ENCODE measurements at regions not wholly inside any gene's neighbourhood (a gene's known extent, or its start where the extent isn't known, plus 50 kb on each side); places are given as distances from the start of the nearest gene placed in this dataset.

DNA sequence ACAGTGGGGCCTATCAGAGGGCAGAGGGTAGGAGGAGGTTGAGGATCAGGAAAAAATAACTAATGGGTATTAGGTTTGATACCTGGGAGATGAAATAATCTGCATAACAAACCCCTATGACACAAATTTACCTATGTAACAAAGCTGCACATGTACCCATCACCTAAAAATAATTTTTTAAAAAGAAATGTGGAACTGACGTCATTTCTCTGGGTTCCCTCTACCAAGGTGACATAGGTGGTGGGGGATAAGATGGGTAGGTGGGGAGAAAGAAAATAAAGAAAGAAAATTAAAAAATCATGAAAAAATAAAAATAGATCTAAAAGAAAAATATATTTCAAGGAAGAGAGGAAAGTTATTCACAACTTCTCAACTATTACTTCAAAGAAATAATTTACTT is 153.1 kb upstream of the SORCS1 start:
- DNase-seq (ENCODE audit: low spot score in 2 of 2): no peak
- Histone ChIP-seq H3K4me3 (no peak overlapping the region), H3K4me1 (no peaks in the 10 kb centered on the region), H3K9me3 (no peaks in the 10 kb centered on the region), H3K36me3 (no peaks in the 10 kb centered on the region), H3K27me3 (no peaks in the 10 kb centered on the region), H3K27ac (no peak overlapping the region)
- TF ChIP-seq POLR2A (IDR thresholded peaks at IDR 0.05) (no peak), EP300 (IDR thresholded peaks at IDR 0.05) (no peak)
- TF ChIP-seq, protein P1, sequence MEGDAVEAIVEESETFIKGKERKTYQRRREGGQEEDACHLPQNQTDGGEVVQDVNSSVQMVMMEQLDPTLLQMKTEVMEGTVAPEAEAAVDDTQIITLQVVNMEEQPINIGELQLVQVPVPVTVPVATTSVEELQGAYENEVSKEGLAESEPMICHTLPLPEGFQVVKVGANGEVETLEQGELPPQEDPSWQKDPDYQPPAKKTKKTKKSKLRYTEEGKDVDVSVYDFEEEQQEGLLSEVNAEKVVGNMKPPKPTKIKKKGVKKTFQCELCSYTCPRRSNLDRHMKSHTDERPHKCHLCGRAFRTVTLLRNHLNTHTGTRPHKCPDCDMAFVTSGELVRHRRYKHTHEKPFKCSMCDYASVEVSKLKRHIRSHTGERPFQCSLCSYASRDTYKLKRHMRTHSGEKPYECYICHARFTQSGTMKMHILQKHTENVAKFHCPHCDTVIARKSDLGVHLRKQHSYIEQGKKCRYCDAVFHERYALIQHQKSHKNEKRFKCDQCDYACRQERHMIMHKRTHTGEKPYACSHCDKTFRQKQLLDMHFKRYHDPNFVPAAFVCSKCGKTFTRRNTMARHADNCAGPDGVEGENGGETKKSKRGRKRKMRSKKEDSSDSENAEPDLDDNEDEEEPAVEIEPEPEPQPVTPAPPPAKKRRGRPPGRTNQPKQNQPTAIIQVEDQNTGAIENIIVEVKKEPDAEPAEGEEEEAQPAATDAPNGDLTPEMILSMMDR (IDR thresholded peaks at IDR 0.05): no peak
- 86 to 90% methylated on average over 1 of the region's 1 CpG for WGBS, 2 donors

DNA sequence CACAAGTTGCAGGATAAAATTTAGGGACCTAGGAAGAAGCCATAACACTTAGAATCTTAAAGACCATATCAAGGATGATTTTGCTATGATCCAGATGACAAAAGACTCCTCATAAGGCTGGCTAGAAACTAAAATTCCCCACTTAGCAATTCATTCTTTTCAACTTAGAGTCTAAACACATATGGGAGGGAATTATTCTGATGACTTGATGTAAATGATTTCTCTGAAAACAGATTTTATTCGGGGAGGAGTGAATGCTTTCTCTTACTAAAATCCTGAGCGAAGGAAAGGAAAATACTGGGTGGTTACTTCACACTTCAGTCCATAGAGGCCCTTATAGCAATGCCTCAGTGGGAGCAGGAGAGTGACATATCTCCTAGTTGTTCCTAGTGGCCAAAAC is 138.7 kb upstream of the SORCS1 start:
- H3K27ac ChIP-seq: no peak overlapping the region
- H3K4me1 ChIP-seq: no peaks in the 10 kb centered on the region
- DNase-seq (ENCODE audit: low spot score in 2 of 2): no peak
- H3K4me3 ChIP-seq: no peak overlapping the region
- 54 to 76% methylated on average over 2 of the region's 2 CpGs for WGBS, 2 donors
- H3K27me3 ChIP-seq: no peaks in the 10 kb centered on the region
- no peaks in the 10 kb centered on the region for H3K9me3 ChIP-seq
- no peaks in the 10 kb centered on the region for H3K36me3 ChIP-seq
- TF ChIP-seq POLR2A (IDR thresholded peaks at IDR 0.05): no peak
- no peak for TF ChIP-seq EP300 (IDR thresholded peaks at IDR 0.05)
- TF ChIP-seq, protein P1 (IDR thresholded peaks at IDR 0.05): no peak

DNA sequence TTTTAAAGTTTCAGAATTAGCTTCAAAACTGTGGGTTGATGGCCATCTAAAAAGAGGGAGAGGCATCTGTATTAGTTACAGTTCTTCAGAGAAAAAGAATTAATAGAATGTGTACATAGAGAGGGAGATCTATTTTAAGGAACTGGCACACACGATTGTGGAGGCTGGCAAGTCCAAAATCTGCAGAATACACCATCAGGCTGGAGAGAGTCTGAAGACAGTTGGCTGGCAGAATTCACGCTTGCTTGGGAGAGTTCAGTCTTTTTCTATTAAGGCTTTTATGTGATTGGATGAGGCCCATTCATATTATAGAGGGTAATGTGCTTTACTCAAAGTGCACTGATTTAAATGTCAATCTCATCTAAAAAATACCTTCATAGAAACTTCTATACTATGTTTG is 135.1 kb upstream of the SORCS1 start:
- 88 to 93% methylated on average over 2 of the region's 2 CpGs for WGBS, 2 donors
- Histone ChIP-seq H3K4me3 (no peak overlapping the region), H3K27me3 (no peaks in the 10 kb centered on the region), H3K9me3 (no peaks in the 10 kb centered on the region), H3K4me1 (no peaks in the 10 kb centered on the region), H3K27ac (no peak overlapping the region), H3K36me3 (no peaks in the 10 kb centered on the region)
- no peak for DNase-seq (ENCODE audit: low spot score in 2 of 2)
- TF ChIP-seq, protein P1 (IDR thresholded peaks at IDR 0.05): no peak
- TF ChIP-seq POLR2A (IDR thresholded peaks at IDR 0.05): no peak

DNA sequence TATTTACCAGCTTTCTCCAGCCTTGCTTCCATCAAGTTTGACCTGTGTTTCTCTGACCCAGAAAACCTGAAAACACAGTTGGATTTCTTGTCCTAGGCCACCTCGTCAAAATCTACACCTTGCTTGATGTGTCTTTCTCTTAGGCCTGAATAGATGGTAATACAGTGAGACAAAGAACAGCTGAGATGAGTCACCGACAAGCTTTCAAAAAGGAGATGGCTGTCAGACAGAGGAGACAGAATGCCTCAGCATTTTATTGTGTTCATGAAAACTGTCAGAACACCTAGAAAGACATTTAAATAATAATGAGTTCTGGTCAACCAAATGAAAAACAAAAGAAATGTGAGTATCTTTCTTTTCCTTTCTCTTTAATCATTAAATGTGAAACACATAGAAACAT is 119.7 kb upstream of the SORCS1 start:
- Histone ChIP-seq H3K36me3 (no peaks in the 10 kb centered on the region), H3K4me3 (no peak overlapping the region), H3K4me1 (no peaks in the 10 kb centered on the region), H3K27ac (no peak overlapping the region), H3K27me3 (no peaks in the 10 kb centered on the region), H3K9me3 (peaks cover 0 to 16% (median 0%) of the 10 kb centered on the region in 4 donors)
- TF ChIP-seq POLR2A (IDR thresholded peaks at IDR 0.05) (no peak), EP300 (IDR thresholded peaks at IDR 0.05) (no peak)
- 81 to 91% methylated on average over 2 of the region's 2 CpGs for WGBS, 2 donors
- DNase-seq (ENCODE audit: low spot score in 2 of 2): no peak

DNA sequence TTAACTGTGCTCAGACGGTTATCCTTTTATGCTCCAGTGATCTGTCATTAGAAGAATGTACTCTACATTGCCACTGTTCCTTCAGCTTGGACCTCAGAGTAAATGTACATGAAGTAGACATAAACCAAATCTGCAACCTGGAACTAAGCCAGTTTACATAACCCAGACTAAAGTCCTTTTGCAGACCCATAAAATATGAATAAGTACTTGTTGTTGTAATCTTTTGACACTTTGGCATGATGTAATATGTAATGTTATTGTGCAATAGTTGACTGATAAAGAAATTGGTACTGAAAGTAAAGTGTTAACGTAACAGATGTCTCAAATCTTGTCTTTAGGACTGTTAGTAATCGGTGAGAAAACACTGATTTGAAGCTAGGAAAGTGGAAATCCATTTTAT is 115.8 kb upstream of the SORCS1 start:
- Histone ChIP-seq H3K4me3 (no peak overlapping the region), H3K4me1 (no peaks in the 10 kb centered on the region), H3K27me3 (no peaks in the 10 kb centered on the region), H3K9me3 (peaks cover 0 to 12% (median 0%) of the 10 kb centered on the region in 4 donors), H3K36me3 (no peaks in the 10 kb centered on the region), H3K27ac (no peak overlapping the region)
- no peak for DNase-seq (ENCODE audit: low spot score in 2 of 2)
- WGBS, 2 donors: 35 to 36% methylated on average over 3 of the region's 3 CpGs
- no peak for TF ChIP-seq EP300 (IDR thresholded peaks at IDR 0.05)
- no peak for TF ChIP-seq POLR2A (IDR thresholded peaks at IDR 0.05)
- TF ChIP-seq, protein P1 (IDR thresholded peaks at IDR 0.05): no peak

DNA sequence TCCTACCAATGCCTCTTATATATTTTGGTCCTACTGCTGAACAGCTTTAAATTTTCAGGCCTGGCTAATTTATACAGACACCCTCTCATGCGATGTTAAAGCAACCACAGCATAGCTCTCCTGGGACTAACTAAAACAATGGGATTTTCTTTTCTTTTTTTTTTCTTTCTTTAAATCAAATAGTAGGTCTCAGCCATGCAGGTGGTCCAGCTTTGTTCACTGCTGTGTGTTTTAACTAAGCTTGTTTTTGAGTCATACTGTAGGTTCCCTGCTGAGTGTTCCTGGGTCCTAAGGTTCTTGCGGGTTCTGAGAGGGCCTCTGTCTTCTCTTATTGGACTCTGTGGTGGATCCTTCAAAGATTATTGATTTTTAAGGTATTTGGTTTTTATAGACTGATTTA is 113.1 kb upstream of the SORCS1 start:
- Histone ChIP-seq H3K4me3 (no peak overlapping the region), H3K27me3 (no peaks in the 10 kb centered on the region), H3K4me1 (no peaks in the 10 kb centered on the region), H3K27ac (no peak overlapping the region), H3K9me3 (peaks cover 0 to 9% (median 0%) of the 10 kb centered on the region in 4 donors), H3K36me3 (no peaks in the 10 kb centered on the region)
- WGBS, 2 donors: 60 to 70% methylated on average over 2 of the region's 2 CpGs
- no peak for DNase-seq (ENCODE audit: low spot score in 2 of 2)
- TF ChIP-seq POLR2A (IDR thresholded peaks at IDR 0.05) (no peak), EP300 (IDR thresholded peaks at IDR 0.05) (no peak)
- TF ChIP-seq, protein P1 (IDR thresholded peaks at IDR 0.05): no peak

Data from tibial nerve (tissue), 4 donors.